HG02759 (cell line): ENCODE measurements at regions not wholly inside any gene's neighbourhood (a gene's known extent, or its start where the extent isn't known, plus 50 kb on each side); places are given as distances from the start of the nearest gene placed in this dataset.
A peak's percentile ranks its signal among the peaks of the same experiment; 100 is the strongest.

ENCODE experiments used
- ATAC-seq: cut with Tn5 transposase; IDR thresholded peaks from one replicate; pipeline ENCODE4 v1.9.1; 2021; ENCODE audit warnings: mild to moderate bottlenecking, moderate library complexity; ENCODE audit not compliant: unreplicated experiment

DNA sequence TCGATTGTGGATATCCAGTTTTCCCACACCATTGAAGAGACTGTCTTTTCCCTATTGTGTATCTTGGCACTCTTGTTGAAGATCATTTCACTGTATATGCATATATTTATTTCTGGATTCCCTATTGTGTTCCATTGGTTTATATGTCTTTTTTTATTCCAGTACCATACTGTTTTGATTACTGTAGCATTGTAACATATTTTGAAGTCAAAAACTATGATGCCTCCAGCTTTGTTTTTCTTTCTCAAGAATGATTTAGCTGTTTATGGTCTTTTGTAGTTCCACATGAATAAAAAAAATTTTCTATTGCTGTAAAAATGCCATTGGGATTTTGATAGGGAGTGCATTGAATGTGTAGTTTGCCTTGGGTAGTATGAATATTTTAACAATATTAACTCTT, 128.1 kb upstream of the SLC38A2 start:
- ATAC-seq: no peak

DNA sequence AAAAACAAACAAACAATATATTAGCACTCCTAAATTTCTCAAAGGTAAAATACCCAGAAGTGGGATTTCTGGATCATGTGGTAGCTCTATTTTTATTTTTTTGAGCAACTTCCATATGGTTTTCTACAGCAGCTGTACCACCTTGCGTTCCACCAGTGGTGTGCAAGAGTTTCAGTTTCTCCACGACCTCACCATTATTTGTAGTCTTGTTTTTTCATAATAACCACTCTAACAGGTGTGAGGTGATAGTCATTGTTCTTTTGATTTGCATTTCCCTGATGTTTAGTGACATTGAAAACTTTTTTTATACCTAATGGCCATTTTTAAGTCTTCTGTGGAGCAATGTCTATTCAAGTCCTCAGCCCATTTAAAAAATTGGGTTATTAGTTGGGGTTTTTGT, 127.3 kb upstream of the SLC38A2 start:
- ATAC-seq: peak; percentile 80

DNA sequence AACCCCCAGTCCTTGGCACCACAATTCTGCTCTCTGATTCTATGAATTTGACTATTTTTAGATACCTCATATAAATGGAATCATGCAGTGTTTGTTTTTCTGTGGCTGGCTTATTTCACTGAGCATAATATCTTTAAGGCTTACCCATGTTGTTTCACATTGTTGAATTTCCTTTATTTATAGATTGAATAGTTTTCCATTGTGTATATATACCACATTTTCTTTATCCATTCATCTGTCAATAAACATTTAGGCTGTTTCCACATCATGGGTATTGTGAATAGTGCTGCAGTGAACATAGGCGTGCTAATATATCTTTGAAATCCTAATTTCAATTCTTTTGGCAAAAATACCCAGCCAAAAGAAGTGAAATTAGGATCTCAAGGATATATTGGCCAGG, 126.7 kb upstream of the SLC38A2 start:
- no peak for ATAC-seq

DNA sequence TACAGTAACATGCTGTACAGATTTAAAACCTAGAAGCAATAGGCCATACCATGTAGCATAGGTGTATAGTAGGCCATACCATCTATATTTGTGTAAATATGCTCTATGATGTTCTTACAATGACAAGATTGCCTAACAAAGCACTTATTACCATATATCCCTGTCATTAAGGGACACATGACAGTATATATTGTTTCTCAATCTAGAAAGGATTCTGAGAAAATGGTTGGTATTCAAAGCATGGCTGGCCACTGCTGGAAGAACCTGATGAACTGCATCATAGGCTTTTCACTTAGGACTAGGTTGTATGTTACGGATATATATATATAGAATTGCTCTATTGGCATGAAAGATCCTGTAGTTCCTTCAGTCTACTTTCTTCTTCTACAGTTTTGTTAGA, 125.2 kb upstream of the SLC38A2 start:
- ATAC-seq: no peak

DNA sequence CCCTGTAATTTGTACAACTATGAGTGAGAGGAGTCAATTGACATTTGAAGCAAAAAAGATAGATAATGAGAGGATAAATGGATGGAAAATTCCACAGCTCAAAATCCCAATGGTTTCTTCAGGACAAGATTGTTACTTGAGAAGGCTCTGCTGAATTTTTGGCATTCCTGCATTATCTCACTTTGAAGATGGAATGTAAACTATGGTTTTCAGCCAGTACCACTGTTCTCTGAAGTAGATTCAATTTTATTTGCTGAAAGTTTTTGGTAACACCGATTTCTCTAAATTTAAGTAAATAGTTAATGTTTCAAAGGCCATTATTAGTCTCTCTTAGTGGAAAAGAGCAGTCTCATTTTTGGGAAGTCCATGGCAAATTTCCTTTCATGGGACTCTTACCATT, 121.9 kb upstream of the SLC38A2 start:
- ATAC-seq: no peak

DNA sequence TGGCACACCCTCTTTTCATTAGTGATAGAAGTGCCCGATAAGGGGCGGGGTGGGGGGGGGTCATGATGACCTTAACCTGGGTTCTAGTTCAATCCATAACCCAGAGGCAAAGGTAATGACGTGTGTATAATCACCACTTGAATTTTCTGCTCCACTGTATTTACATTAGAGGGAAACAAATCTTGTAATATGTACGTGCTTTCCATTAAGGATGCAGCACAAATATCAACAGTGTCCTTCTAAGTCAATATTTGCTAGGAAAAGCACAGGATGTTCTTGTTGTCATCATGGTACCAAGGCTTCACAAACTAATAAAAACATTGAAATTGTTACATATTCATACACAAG, 121.2 kb upstream of the SLC38A2 start:
- no peak for ATAC-seq

DNA sequence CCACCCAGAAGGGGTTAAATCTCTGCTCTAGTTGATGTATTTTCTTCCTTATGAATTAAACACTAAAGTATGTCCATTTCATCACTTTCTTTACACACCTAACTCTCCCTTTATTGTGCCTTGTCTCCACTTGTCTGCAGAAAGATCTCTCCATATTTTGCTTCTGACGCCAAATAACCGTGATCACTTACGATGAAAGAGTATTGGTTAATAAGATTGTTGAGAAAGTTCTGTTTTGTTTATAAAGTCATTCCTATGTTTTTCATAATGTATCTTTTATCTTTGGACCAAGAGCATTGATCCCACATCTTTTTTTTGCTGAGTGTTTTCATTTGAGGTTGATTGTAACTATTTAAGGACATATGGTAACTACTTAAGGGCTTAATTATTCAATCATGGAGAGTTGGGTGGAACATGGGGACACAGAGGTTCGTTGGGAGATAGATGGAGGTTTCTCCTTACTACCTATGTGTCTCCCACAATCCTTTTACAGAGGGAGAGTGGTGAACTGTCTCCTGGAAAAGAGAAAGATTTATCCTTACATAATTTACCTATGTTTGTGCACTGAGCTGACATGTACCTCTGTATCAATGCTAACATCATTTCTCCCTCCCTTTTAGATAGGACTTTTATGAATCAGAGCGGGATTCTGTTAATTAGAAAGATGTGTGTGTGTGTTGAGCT, 120.7 kb upstream of the SLC38A2 start:
- ATAC-seq: no peak

DNA sequence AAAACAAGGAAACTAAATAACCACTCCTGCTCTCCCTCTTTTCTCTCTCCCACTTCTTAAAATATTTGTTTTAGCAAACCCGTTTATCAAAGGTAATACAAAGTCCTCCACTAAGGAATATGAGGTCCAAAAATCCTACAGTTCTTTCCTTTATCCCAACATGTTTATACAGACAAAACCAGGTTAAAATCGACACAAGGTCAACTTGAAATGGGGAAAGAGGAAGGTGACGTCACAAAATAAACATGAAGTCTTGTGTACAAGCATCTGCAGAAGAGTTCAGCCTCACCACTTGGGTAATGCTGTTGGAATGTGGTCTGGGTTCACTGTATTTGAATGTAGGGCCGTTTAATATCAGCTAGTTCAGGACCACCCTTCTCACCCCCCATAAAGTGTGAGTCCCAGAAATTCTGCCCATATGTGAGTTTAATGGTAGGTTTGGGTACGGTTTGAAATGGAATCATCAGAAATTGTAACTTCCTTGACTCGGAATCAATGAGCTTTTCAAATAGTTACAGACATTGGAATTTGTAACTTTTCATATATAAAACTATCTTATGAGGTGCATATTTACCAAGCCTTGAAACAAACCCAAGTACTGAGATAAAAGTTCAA, 120.0 kb upstream of the SLC38A2 start:
- ATAC-seq: no peak

DNA sequence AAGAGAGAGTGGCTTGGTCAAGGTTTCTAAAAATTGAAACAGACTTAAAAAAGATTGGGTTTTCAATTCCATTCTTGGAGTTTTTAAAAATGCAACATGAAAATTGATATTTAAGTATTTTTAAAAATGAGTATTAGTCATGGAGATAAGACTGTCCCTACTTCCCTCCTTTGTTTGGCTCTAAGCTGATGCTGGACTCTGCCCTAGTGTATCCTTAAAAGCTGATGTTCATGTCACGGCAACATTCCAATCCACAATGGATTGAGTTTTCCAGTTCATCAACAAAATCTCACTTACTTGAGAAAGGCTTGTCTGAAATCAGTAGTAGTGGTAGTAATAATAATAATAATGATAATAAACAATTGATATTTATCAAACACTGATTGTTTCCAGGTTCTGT, 119.0 kb upstream of the SLC38A2 start:
- no peak for ATAC-seq

DNA sequence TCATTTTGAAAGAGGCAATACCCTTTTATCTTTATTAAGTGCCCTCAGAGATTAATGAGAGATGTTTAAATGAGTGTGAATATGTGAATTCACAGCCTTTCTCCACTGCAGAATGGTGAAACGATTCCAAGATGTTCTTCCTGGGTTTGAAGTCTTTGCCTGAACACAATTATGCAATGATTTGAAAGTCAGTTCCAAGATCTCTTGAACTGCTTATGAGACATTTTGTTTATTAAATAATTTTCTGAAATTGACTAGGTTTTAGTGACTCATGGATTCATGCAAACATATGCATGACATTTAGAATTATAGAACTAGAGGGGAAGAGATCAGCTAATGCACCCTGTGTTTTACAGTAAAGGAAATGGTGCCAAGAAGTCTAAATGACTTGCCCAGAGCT, 118.1 kb upstream of the SLC38A2 start:
- ATAC-seq: no peak

DNA sequence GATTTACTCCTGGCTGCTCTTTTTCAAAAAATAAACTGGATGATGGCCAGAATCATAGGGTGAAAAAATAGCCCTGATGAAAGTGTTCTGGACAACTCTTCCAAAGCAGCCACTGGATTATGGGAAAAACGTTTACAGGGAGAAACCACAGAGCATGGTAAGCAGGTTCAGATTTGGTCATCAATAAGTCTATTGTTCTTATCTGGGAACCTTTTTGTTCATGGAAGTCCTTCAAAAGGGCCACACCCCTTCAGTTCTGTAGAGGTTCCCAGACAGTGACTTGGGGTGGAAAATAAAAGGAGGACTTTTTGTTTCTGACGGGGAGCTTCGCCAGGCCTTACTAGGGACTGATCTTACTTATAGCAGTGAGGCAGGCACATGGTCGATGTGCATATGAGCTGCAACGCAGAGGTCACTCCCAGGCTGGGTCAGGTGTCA, 117.4 kb upstream of the SLC38A2 start:
- ATAC-seq: no peak

DNA sequence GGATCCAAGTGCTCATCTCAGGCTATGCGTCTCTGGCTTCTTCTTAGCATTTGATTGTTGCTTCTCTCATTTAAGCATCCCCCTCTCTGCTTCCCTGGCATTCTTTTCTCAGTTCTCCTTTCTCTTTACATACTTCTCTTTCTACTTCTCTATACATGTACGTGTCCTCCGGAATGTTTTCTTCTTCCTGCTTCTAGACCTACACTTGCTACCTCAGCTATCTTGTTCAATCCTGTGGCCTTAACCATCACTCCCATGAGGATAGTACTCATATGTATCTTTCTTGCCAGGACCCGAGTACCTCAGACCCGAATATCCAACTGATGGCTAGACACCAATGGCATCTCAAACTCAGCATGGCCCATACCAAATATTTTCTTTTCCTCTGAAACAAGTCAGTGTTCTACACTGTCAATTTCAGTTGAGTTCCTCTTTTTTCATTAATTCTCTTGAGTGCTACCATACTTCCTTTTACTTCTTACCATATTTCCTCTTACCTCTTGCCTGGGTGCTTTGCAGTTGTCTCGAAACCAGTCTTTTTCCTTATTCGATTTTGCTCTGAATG, 115.1 kb upstream of the SLC38A2 start:
- ATAC-seq: no peak

DNA sequence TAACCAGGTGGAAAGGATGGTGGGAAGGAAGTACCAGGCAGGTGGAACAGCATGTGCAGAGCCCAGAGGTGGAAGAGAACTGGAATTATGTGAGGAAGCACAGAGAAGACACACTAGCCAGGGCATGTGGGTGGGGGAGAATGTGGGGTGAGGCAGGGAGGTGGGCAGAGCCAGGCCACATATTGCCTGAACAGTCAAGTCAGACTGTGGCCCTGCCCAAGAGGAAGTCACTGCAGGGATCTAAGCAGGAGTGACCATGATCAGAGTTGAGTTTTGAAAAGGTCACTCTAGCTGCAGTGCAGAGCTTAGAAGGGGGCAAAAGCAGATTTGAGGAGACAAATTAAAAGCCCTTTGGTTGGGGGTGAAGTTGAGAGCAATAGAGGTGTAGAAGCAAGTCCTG, 114.0 kb upstream of the SLC38A2 start:
- ATAC-seq: no peak

DNA sequence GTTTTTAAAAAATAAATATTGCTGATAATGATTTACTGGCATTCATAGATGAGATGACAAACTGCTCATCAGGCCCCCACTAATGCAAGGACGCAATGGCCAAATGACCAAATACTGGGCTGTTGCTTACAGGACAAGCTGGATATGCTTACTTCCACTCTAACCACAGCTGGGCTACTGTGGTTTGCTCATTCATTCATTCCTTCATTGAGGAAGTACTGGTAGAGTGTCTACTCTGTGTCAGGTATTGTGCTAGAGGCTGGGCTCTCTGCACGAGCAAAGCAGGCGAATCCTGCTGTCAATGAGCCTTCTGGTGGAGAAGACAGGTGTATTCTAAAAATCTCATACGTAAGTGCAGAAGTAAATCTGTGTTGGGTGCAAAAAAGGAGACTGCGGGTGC, 113.3 kb upstream of the SLC38A2 start:
- no peak for ATAC-seq

DNA sequence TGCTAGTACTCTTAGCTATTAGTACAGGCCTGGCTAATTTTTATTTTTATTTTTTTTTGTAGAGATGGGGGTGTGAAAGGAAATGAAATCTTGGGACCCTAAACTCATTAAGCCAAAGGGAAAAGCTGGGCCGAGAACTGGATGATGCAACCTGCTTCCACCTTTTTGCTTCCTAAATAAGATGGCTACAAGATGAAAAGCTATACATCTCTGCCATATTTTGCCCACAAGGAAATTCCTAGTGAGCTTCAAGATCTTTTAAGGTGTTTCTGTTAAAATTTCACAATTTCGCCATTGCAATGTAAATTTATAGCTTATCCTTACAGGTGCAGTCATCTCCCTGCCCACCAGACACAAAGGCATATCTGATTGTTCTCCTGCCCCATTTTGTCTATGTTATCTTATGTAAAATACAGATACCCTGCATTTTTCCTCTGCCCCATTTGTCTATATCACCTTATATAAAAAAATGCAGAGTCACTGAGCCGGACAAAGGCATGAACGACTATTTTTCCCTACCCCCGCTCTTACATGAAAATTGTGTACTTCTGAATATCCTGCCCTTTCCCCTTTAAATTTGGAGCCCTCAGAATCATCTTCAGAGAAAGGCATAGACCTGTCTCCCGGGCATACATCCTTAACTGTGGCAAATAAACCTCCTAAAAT, 112.0 kb upstream of the SLC38A2 start:
- ATAC-seq: no peak

DNA sequence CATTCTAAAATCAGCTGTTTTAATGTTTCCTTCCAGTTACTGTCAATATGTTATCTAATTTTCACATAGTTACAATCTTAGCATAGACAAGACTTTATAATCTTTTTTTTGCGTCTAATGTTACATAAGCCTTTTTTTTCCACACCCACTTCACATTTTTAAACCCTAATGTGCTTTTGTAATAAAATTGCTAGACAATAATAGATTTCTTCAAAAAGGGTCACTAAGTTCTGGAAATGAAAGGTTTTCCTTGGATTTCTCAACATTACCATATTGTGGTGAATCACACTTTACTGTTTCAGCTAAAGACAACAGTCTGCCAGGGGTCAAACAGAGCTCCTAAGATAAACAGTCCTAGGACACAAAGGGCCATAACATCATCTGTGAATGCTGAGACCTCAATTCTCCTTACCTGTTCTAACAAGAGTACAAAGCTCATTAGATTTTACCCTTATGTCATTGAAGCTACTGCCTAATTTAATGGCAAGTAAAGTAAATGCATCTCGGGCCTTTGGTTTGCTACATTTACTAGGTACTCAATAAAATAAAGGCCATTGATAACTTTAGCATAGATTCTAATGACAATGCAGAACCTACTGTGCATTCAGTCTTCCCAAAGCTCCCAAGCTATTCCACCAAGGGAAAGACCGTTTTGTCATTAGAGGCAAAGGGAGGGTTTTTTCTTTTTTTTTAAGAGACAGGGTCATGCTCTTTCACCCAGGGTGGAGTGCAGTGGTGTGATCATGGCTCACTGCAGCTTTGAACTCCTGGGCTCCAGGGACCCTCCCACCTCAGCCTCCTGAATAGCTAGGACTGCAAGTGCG, 111.2 kb upstream of the SLC38A2 start:
- no peak for ATAC-seq

DNA sequence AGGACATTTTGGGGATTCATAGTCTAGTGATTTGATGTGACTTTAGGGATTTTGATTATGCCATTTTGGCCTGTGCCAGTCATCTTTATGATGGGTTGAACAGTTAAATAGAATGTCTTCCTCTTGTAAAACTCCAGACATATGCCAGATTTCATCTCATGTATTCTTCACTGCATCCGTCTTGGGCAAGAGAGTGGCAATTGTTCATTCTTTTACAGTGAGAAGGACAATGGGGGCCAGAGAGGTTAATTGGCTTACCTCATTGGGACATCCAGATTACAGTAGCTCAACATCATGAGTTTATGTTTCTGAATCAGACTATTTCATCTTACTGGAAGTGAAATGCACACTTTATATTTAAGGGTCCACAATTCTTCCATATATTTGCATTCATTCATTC, 108.2 kb upstream of the SLC38A2 start:
- no peak for ATAC-seq

DNA sequence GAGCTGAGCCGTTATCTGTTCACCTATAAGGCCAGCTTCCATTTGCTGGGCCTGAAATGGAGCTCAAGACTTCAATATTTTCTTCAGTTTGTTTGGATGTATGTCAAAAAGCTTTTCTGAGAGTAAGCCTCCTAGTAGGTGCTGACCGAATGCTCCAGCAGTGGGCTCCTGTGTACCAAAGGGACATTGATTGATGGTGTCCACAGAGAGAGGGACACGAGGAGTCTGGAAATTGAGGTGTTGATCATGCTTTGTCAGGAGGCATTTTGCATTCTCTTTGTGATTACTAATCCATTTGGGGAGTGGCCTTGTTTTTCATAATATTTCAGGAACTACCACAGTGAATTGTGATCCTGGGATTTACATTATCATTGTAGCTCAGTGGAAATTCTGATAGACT, 107.7 kb upstream of the SLC38A2 start:
- no peak for ATAC-seq

DNA sequence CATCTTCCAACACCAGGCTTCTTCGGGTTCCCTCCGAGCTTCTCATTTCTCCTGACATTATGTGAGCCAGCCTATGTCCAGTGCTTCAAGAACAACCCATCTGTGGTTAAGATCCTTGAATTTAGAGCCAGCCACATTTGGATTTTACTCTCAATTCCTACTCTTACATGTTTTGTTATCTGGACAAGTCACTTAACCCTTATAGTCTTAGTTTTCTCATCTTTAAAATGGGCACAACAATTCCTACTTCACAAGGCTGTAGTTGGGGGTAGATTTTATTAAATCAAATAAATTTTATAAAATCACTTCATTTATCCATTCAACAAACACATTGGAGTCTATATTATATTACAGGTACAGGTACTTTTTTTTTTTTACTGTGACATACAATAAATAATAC, 105.5 kb upstream of the SLC38A2 start:
- no peak for ATAC-seq

DNA sequence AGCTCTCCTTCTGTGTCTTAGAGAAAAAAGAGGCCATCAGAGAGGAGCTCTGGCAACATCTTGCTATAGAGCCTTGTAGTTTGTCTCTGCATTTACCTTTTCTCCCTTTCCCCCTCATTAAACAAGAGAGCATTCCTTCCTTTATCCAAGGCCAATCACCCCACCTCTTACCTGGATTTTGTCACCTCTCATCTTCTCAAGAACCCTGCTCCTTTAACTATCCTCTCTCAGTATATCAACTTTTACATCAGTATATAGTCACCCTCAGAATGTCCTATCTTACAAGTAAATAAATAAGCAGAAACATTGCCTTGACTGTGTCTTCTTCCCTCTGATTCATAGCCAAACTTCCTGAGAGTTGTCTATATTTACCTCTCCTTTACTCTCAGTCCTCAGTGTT, 105.0 kb upstream of the SLC38A2 start:
- no peak for ATAC-seq

DNA sequence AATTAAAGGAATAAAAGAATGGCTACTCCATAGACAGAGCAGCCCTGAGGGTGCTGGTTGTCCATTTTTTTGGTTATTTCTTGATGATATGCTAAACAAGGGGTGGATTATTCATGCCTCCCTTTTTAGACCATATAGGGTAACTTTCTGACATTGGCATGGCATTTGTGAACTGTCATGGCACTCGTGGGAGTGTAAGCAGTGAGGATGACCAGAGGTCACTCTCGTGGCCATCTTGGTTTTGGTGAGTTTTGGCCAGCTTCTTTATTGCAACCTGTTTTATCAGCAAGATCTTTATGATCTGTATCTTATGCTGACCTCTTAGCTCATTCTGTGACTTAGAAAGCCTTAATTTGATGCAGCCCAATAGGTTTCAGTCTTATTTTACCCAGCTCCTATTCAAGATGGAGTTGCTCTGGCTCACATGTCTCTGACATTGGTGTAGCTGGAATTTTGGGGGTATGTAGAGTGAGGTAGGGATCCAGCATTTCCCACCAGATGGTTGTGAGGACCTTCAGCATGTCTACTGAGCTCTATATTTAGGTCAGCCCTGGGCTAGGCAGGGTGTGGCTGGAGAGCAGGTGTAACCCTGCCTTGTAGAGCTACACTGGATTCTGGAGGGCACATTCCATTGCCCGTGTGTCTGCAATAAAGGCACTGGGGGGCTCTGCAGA, 103.5 kb upstream of the SLC38A2 start:
- ATAC-seq: no peak
